ENCODE measurements at regions not wholly inside any gene's neighbourhood (a gene's known extent, or its start where the extent isn't known, plus 50 kb on each side); places are given as distances from the start of the nearest gene placed in this dataset.

DNA sequence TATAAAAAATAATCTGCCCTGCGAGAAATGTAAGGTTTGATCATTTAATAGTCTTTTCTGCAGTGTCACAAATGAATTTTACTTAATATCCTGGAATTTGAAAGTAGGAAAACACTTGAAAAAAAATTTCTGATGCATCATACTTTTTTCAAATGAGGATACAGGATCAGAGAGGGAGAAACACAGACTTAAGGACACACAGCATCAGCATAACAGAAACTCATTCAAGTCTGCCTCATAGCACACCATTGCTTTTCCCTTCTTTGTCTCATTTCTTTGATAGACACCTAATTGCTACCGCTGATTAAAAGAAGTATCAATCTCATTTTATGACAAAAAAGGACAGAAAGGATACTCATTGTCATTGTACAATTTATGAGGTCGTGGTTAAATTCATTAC is 319.0 kb downstream of the TMEM114 start:
- Mint-ChIP-seq H3K27me3 (peaks cover 4% of the 10 kb centered on the region), H3K27ac (no peak overlapping the region), H3K4me3 (no peak overlapping the region), H3K9me3 (peaks cover 10% of the 10 kb centered on the region), H3K36me3 (ENCODE audit: low read depth) (no peaks in the 10 kb centered on the region), H3K4me1 (ENCODE audit: low read depth) (no peaks in the 10 kb centered on the region)
- Histone ChIP-seq H3K9me3 (ENCODE audit: control insufficient read depth in 1 of 2, insufficient read depth in 1 of 2, low read length in 2 of 2) (peaks cover 0 to 3% of the 10 kb centered on the region in 2 experiments), H3K27me3 (ENCODE audit: control insufficient read depth in 1 of 2, insufficient read depth in 2 of 2, low read length in 2 of 2) (no peaks in the 10 kb centered on the region), H3K36me3 (ENCODE audit: insufficient read depth, low read length) (no peaks in the 10 kb centered on the region), H3K27ac (ENCODE audit: low read depth in 1 of 2, low read length in 2 of 2) (no peak overlapping the region), H3K4me3 (ENCODE audit: low read length) (no peak overlapping the region), H3K4me1 (ENCODE audit: insufficient read depth, low read length) (no peaks in the 10 kb centered on the region)
- intact Hi-C loops (cut with DNase I, micrococcal nuclease) = no loop called here
- TF ChIP-seq CTCF (IDR thresholded peaks at IDR 0.05) = no peak
- DNase-seq (no peak), ATAC-seq (ENCODE audit: poor library complexity) (no peak)
- ChIA-PET POLR2A (no interaction called here), CTCF (no interaction called here)

DNA sequence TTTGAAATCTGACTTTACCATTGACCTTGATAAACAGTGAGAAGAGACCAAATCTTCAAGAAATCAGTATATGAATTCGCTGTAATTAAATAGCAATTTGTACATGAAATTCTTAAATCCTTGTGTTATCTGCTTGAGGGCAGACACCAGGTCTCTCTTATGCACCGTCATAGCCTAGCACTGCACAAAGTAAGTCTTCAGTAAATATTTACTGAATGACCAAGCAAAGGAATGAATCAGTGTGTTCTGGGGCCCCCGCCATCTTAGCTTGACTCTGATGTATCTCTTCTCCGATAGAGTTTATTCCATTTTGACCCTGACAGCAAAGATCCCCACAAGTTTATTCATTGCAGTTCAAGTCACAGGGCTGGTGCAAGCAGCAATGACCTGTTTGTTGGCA is 328.0 kb downstream of the TMEM114 start:
- ATAC-seq (ENCODE audit: poor library complexity) (no peak), DNase-seq (no peak)
- Mint-ChIP-seq H3K9me3 (peaks cover 12% of the 10 kb centered on the region), H3K27ac (no peak overlapping the region), H3K4me1 (ENCODE audit: low read depth) (no peaks in the 10 kb centered on the region), H3K36me3 (ENCODE audit: low read depth) (no peaks in the 10 kb centered on the region), H3K27me3 (no peaks in the 10 kb centered on the region), H3K4me3 (no peak overlapping the region)
- H3K9me3 ChIP-seq (ENCODE audit: control insufficient read depth in 1 of 2, insufficient read depth in 1 of 2, low read length in 2 of 2) = peaks cover 0 to 4% of the 10 kb centered on the region in 2 experiments
- H3K27ac ChIP-seq (ENCODE audit: low read depth in 1 of 2, low read length in 2 of 2) = no peak overlapping the region
- H3K36me3 ChIP-seq (ENCODE audit: insufficient read depth, low read length) = no peaks in the 10 kb centered on the region
- intact Hi-C loops (cut with DNase I, micrococcal nuclease) = no loop called here
- ChIA-PET POLR2A (no interaction called here), CTCF (no interaction called here)
- H3K4me1 ChIP-seq (ENCODE audit: insufficient read depth, low read length) = no peaks in the 10 kb centered on the region
- no peaks in the 10 kb centered on the region for H3K27me3 ChIP-seq (ENCODE audit: control insufficient read depth in 1 of 2, insufficient read depth in 2 of 2, low read length in 2 of 2)
- no peak overlapping the region for H3K4me3 ChIP-seq (ENCODE audit: low read length)
- no peak for TF ChIP-seq CTCF (IDR thresholded peaks at IDR 0.05)

GRCh38 chr16:8260140-8260539 is 330.2 kb downstream of the TMEM114 start:
- H3K27ac ChIP-seq (ENCODE audit: low read depth in 1 of 2, low read length in 2 of 2) = no peak overlapping the region
- ATAC-seq (ENCODE audit: poor library complexity) (no peak), DNase-seq (no peak)
- no peak overlapping the region for H3K4me3 ChIP-seq (ENCODE audit: low read length)
- POLR2A ChIA-PET = no interaction called here
- no peaks in the 10 kb centered on the region for H3K4me1 ChIP-seq (ENCODE audit: insufficient read depth, low read length)
- H3K27ac Mint-ChIP-seq = no peak overlapping the region
- no peak overlapping the region for H3K4me3 Mint-ChIP-seq
- H3K4me1 Mint-ChIP-seq (ENCODE audit: low read depth) = no peaks in the 10 kb centered on the region
- H3K36me3 ChIP-seq (ENCODE audit: insufficient read depth, low read length) = no peaks in the 10 kb centered on the region
- H3K27me3 ChIP-seq (ENCODE audit: control insufficient read depth in 1 of 2, insufficient read depth in 2 of 2, low read length in 2 of 2) = no peaks in the 10 kb centered on the region
- H3K36me3 Mint-ChIP-seq (ENCODE audit: low read depth) = no peaks in the 10 kb centered on the region
- CTCF ChIA-PET = no interaction called here
- peaks cover 0 to 4% of the 10 kb centered on the region in 2 experiments for H3K9me3 ChIP-seq (ENCODE audit: control insufficient read depth in 1 of 2, insufficient read depth in 1 of 2, low read length in 2 of 2)
- peaks cover 6% of the 10 kb centered on the region for H3K9me3 Mint-ChIP-seq
- no peak for TF ChIP-seq CTCF (IDR thresholded peaks at IDR 0.05)
- no peaks in the 10 kb centered on the region for H3K27me3 Mint-ChIP-seq
- intact Hi-C loops (cut with DNase I, micrococcal nuclease) = no loop called here

All from CD4-positive, alpha-beta T cell (primary cell).